Vagina (tissue), 2 donors: ENCODE measurements at regions not wholly inside any gene's neighbourhood (a gene's known extent, or its start where the extent isn't known, plus 50 kb on each side); places are given as distances from the start of the nearest gene placed in this dataset.

Source experiments
- POLR2A ChIP-seq, 2 donors: fragments of 450-650 bp; IDR thresholded peaks; one replicate each; pipeline ENCODE4 v1.6.1; 2017; ENCODE audit warnings: antibody characterized with exemption in 2 of 2, mild to moderate bottlenecking in 2 of 2, moderate library complexity in 2 of 2
- POLR2AphosphoS5 ChIP-seq, 2 donors: sonication (generic); formaldehyde crosslinking; IDR thresholded peaks; one replicate each; pipeline ENCODE4 v1.9.0; 2017; ENCODE audit warnings: antibody characterized with exemption in 2 of 2, mild to moderate bottlenecking in 2 of 2, low read depth in 1 of 2; ENCODE audit not compliant: insufficient read depth in 1 of 2
- TF ChIP-seq, protein P1 (sequence below), 3 experiments: fragments of 450-650 bp in 2 of 3; fragments of 200-600 bp in 1 of 3; sonication (generic) in 1 of 3; IDR thresholded peaks; one replicate each; pipeline ENCODE4 v1.5.1; 2017 to 2019; ENCODE audit warnings: antibody characterized with exemption in 3 of 3, mild to moderate bottlenecking in 2 of 3, moderate library complexity in 2 of 3

DNA sequence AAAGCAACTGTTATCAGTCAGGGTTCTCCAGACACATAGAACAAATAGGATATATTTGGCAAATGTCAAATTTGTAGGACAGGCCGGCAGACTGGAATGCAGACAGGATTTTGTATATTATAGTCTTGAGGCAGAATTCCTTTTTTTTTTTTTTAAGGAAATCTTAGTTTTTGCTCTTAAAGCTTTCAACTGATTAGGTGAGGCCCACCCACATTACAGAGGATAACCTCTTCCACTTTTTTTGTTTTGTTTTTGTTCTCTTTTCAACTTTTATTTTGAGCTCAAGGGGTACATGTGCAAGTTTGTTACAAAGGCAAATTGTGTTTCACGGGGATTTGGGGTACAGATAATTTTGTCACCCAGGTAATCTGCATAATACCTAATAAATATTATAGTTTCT lies 350.2 kb upstream of the CHAC2 start:
- TF ChIP-seq POLR2AphosphoS5 (IDR thresholded peaks at IDR 0.05; ENCODE audit: insufficient read depth in 1 of 2, low read depth in 1 of 2), result no peak
- TF ChIP-seq, protein P1, sequence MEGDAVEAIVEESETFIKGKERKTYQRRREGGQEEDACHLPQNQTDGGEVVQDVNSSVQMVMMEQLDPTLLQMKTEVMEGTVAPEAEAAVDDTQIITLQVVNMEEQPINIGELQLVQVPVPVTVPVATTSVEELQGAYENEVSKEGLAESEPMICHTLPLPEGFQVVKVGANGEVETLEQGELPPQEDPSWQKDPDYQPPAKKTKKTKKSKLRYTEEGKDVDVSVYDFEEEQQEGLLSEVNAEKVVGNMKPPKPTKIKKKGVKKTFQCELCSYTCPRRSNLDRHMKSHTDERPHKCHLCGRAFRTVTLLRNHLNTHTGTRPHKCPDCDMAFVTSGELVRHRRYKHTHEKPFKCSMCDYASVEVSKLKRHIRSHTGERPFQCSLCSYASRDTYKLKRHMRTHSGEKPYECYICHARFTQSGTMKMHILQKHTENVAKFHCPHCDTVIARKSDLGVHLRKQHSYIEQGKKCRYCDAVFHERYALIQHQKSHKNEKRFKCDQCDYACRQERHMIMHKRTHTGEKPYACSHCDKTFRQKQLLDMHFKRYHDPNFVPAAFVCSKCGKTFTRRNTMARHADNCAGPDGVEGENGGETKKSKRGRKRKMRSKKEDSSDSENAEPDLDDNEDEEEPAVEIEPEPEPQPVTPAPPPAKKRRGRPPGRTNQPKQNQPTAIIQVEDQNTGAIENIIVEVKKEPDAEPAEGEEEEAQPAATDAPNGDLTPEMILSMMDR (IDR thresholded peaks at IDR 0.05), result no peak
- no peak for TF ChIP-seq POLR2A (IDR thresholded peaks at IDR 0.05)
